A549 (cell line): ENCODE measurements at regions not wholly inside any gene's neighbourhood (a gene's known extent, or its start where the extent isn't known, plus 50 kb on each side); places are given as distances from the start of the nearest gene placed in this dataset.

Experiments used
- ATAC-seq, 2 experiments: fragments of 200-7000 bp in 1 of 2; fragments of >200 bp in 1 of 2; cut with Nextera tagmentation in 1 of 2; cut with Tn5 transposase in 1 of 2; 3 replicates each; pipeline versions ENCODE4 v1.8.0 to v1.9.1; 2018 to 2020; ENCODE audit warnings: mild to moderate bottlenecking in 1 of 2, moderate library complexity in 1 of 2
- CTCF ChIA-PET: fragments of 300-600 bp; sonication (Branson Sonifier 250); formaldehyde crosslinking; extraction: SDS; loops from one replicate; lab custom pipeline; 2021; ENCODE audit warnings: antibody characterized with exemption, inconsistent platforms; lab: Yijun Ruan, JAX
- POLR2A ChIA-PET: fragments of 350-600 bp; formaldehyde crosslinking; extraction: SDS; loops from one replicate; lab custom pipeline; 2021; ENCODE audit warnings: antibody characterized with exemption, inconsistent platforms; lab: Yijun Ruan, JAX
- DNase-seq, 2 experiments: peaks; one replicate each; pipeline versions ENCODE4 v3.0.0 to v3.0.0-alpha.2; 2011 to 2016; ENCODE audit warnings: low read depth in 1 of 2, low spot score in 1 of 2
- FAIRE-seq: peaks from 2 replicates; lab custom pipeline; 2011; peaks lifted over from hg19 to GRCh38; lab: Jason Lieb, UNC
- H3K27ac ChIP-seq, 2 experiments: fragments of >200 bp; sonication (Bioruptor Twin); formaldehyde crosslinking; 3 replicates each; pipeline ENCODE4 v1.5.1; 2016 to 2017
- H3K4me1 ChIP-seq: fragments of >200 bp; sonication (Bioruptor Twin); formaldehyde crosslinking; 3 replicates; pipeline ENCODE4 v1.6.1; 2016
- H3K4me2 ChIP-seq: fragments of >200 bp; sonication (Bioruptor Twin); formaldehyde crosslinking; 3 replicates; pipeline ENCODE4 v1.6.1; 2016
- H3K4me3 ChIP-seq: fragments of >200 bp; sonication (Bioruptor Twin); formaldehyde crosslinking; 3 replicates; pipeline ENCODE4 v1.5.1; 2016
- H3K9me3 ChIP-seq: fragments of >200 bp; sonication (Bioruptor Twin); formaldehyde crosslinking; 3 replicates; pipeline ENCODE4 v1.6.1; 2016
- BCL3 ChIP-seq: fragments of >200 bp; sonication (Bioruptor Twin); formaldehyde crosslinking; IDR thresholded peaks from 3 replicates; pipeline ENCODE4 v1.6.1; 2016
- BHLHE40 ChIP-seq: IDR thresholded peaks from 2 replicates; pipeline ENCODE4 v1.6.1; 2012; ENCODE audit warnings: low read depth, low read length, inconsistent platforms
- CBX8 ChIP-seq: fragments of 200-600 bp; sonication (generic); IDR thresholded peaks from 2 replicates; pipeline ENCODE4 v1.6.1; 2016
- CHD2 ChIP-seq: fragments of 150-350 bp; IDR thresholded peaks from 2 replicates; pipeline ENCODE4 v1.6.1; 2014; ENCODE audit warnings: low read length; ENCODE audit not compliant: partially characterized antibody
- CHD4 ChIP-seq: fragments of 200-600 bp; sonication (generic); IDR thresholded peaks from 2 replicates; pipeline ENCODE4 v1.6.1; 2016; ENCODE audit warnings: antibody characterized with exemption, mild to moderate bottlenecking, borderline replicate concordance
- E2F6 ChIP-seq: IDR thresholded peaks from 2 replicates; pipeline ENCODE4 v1.6.1; 2012; ENCODE audit warnings: low read depth, borderline replicate concordance
- EHF ChIP-seq: fragments of 250-450 bp; sonication (Bioruptor Pico); IDR thresholded peaks from 2 replicates; pipeline ENCODE4 v1.5.0; 2020; ENCODE audit warnings: mild to moderate bottlenecking
- EHMT2 ChIP-seq: fragments of 200-600 bp; sonication (generic); IDR thresholded peaks from 2 replicates; pipeline ENCODE4 v1.6.1; 2016; ENCODE audit warnings: antibody characterized with exemption, low read depth, mild to moderate bottlenecking, moderate library complexity
- FOSB ChIP-seq: fragments of 250-450 bp; sonication (Bioruptor Pico); IDR thresholded peaks from 2 replicates; pipeline ENCODE4 v1.5.0; 2020; ENCODE audit warnings: mild to moderate bottlenecking, moderate library complexity
- FOXS1 ChIP-seq: fragments of 250-450 bp; sonication (Bioruptor Pico); IDR thresholded peaks from 2 replicates; pipeline ENCODE4 v1.5.0; 2020; ENCODE audit warnings: mild to moderate bottlenecking, moderate library complexity
- HDAC2 ChIP-seq: fragments of 200-600 bp; sonication (generic); IDR thresholded peaks from 2 replicates; pipeline ENCODE4 v1.6.1; 2016
- HES2 ChIP-seq: fragments of >200 bp; sonication (Bioruptor Twin); formaldehyde crosslinking; IDR thresholded peaks from 2 replicates; pipeline ENCODE4 v1.6.1; 2016
- HOXA7 ChIP-seq: fragments of 250-450 bp; sonication (Bioruptor Pico); IDR thresholded peaks from 2 replicates; pipeline ENCODE4 v1.5.0; 2020; ENCODE audit warnings: mild to moderate bottlenecking, moderate library complexity
- JUN ChIP-seq, 2 experiments: fragments of >200 bp; sonication (Bioruptor Twin); formaldehyde crosslinking; IDR thresholded peaks; 2 replicates in 1 of 2; 3 replicates in 1 of 2; pipeline ENCODE4 v1.6.1; 2016 to 2017
- KDM1A ChIP-seq: fragments of 200-600 bp; sonication (generic); IDR thresholded peaks from 2 replicates; pipeline ENCODE4 v1.6.1; 2016; ENCODE audit warnings: low read depth, mild to moderate bottlenecking
- MAFK ChIP-seq: fragments of 450-650 bp; IDR thresholded peaks from 2 replicates; pipeline ENCODE4 v1.6.1; 2014; ENCODE audit not compliant: partially characterized antibody
- MYC ChIP-seq: IDR thresholded peaks from 2 replicates; pipeline ENCODE4 v1.6.1; 2012; ENCODE audit warnings: mild to moderate bottlenecking, inconsistent platforms, low read length, improper control_type of control experiment, borderline replicate concordance
- NFE2L2 ChIP-seq: fragments of 150-350 bp; conservative IDR thresholded peaks from 2 replicates; pipeline ENCODE4 v1.6.1; 2014; ENCODE audit warnings: low read length
- NPAS2 ChIP-seq: fragments of 250-450 bp; sonication (Bioruptor Pico); IDR thresholded peaks from 2 replicates; pipeline ENCODE4 v1.8.0; 2022; ENCODE audit warnings: mild to moderate bottlenecking, moderate library complexity, borderline replicate concordance
- PBX3 ChIP-seq: IDR thresholded peaks from 2 replicates; pipeline ENCODE4 v1.6.1; 2012
- POLR2AphosphoS2 ChIP-seq: conservative IDR thresholded peaks from 2 replicates; pipeline ENCODE4 v1.6.1; 2012; ENCODE audit warnings: low read length, improper control_type of control experiment, inconsistent platforms
- RAD21 ChIP-seq, 2 experiments: fragments of >200 bp in 1 of 2; sonication (Bioruptor Twin) in 1 of 2; formaldehyde crosslinking in 1 of 2; IDR thresholded peaks in 1 of 2; conservative IDR thresholded peaks in 1 of 2; 2 replicates in 1 of 2; 3 replicates in 1 of 2; pipeline ENCODE4 v1.6.1; 2012 to 2018; ENCODE audit warnings: inconsistent platforms in 1 of 2
- RARB ChIP-seq: fragments of 250-450 bp; sonication (Bioruptor Pico); IDR thresholded peaks from 2 replicates; pipeline ENCODE4 v1.8.0; 2021; ENCODE audit warnings: mild to moderate bottlenecking, moderate library complexity
- RFX5 ChIP-seq: fragments of 450-650 bp; IDR thresholded peaks from 2 replicates; pipeline ENCODE4 v1.7.1; 2014; ENCODE audit warnings: antibody characterized with exemption, mild to moderate bottlenecking, moderate library complexity
- RNF2 ChIP-seq: fragments of 200-600 bp; sonication (generic); IDR thresholded peaks from 2 replicates; pipeline ENCODE4 v1.6.1; 2016; ENCODE audit warnings: low read depth, mild to moderate bottlenecking, antibody characterized with exemption, moderate library complexity, borderline replicate concordance
- SMC3 ChIP-seq: fragments of >200 bp; sonication (Bioruptor Twin); formaldehyde crosslinking; IDR thresholded peaks from 3 replicates; pipeline ENCODE4 v1.6.1; 2018; ENCODE audit warnings: inconsistent platforms
- TFCP2L1 ChIP-seq: fragments of 250-450 bp; sonication (Bioruptor Pico); IDR thresholded peaks from 2 replicates; pipeline ENCODE4 v1.5.0; 2021; ENCODE audit warnings: mild to moderate bottlenecking
- ZC3H11A ChIP-seq: fragments of 450-650 bp; IDR thresholded peaks from 2 replicates; pipeline ENCODE4 v1.6.1; 2014; ENCODE audit warnings: antibody characterized with exemption, mild to moderate bottlenecking
- ZNF302 ChIP-seq: fragments of 250-450 bp; sonication (Bioruptor Pico); IDR thresholded peaks from 2 replicates; pipeline ENCODE4 v1.9.0; 2021; ENCODE audit warnings: inconsistent platforms, mild to moderate bottlenecking, moderate library complexity
- ZSCAN20 ChIP-seq: fragments of 250-450 bp; sonication (Bioruptor Pico); IDR thresholded peaks from 2 replicates; pipeline ENCODE4 v1.8.0; 2022; ENCODE audit warnings: mild to moderate bottlenecking, moderate library complexity
- WGBS: methylation state at CpG from one replicate; pipeline ENCODE4 v1.1.6; 2017; ENCODE audit errors: missing lambda C conversion rate; 5-methylcytosine and 5-hydroxymethylcytosine counted together
- TF ChIP-seq, protein P1 (sequence below): fragments of 200-600 bp; sonication (generic); IDR thresholded peaks from 2 replicates; pipeline ENCODE4 v1.6.1; 2016; ENCODE audit warnings: antibody characterized with exemption, mild to moderate bottlenecking, moderate library complexity

GRCh38 chr18:76264198-76264875, 230.7 kb downstream of the ZNF516 start:
- Histone ChIP-seq H3K4me3 (no peak overlapping the region), H3K4me2 (no peak overlapping the region), H3K9me3 (no peaks in the 10 kb centered on the region), H3K27ac (no peak overlapping the region), H3K4me1 (no peaks in the 10 kb centered on the region)
- TF ChIP-seq EHF (CRISPR knock-in tag) (no peak), ZSCAN20 (CRISPR knock-in tag) (no peak), CHD2 (no peak), RFX5 (no peak), NFE2L2 (no peak), NPAS2 (no peak), ZC3H11A (no peak), SMC3 (no peak), ZNF302 (CRISPR knock-in tag) (no peak), HDAC2 (no peak), RAD21 (conservative IDR thresholded peaks at IDR 0.05 in 1 of 2, IDR thresholded peaks at IDR 0.05 in 1 of 2) (no peak), BHLHE40 (no peak), POLR2AphosphoS2 (no peak), JUN (IDR thresholded peaks at IDR 0.05) (no peak), RARB (CRISPR knock-in tag) (no peak), KDM1A (no peak), RNF2 (no peak), HOXA7 (CRISPR knock-in tag) (no peak)
- TF ChIP-seq, protein P1, sequence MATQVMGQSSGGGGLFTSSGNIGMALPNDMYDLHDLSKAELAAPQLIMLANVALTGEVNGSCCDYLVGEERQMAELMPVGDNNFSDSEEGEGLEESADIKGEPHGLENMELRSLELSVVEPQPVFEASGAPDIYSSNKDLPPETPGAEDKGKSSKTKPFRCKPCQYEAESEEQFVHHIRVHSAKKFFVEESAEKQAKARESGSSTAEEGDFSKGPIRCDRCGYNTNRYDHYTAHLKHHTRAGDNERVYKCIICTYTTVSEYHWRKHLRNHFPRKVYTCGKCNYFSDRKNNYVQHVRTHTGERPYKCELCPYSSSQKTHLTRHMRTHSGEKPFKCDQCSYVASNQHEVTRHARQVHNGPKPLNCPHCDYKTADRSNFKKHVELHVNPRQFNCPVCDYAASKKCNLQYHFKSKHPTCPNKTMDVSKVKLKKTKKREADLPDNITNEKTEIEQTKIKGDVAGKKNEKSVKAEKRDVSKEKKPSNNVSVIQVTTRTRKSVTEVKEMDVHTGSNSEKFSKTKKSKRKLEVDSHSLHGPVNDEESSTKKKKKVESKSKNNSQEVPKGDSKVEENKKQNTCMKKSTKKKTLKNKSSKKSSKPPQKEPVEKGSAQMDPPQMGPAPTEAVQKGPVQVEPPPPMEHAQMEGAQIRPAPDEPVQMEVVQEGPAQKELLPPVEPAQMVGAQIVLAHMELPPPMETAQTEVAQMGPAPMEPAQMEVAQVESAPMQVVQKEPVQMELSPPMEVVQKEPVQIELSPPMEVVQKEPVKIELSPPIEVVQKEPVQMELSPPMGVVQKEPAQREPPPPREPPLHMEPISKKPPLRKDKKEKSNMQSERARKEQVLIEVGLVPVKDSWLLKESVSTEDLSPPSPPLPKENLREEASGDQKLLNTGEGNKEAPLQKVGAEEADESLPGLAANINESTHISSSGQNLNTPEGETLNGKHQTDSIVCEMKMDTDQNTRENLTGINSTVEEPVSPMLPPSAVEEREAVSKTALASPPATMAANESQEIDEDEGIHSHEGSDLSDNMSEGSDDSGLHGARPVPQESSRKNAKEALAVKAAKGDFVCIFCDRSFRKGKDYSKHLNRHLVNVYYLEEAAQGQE: no peak
- ChIA-PET CTCF (no interaction called here), POLR2A (no interaction called here)
- WGBS: 62% methylated on average over 17 of the region's 18 CpGs
- ATAC-seq (no peak), FAIRE-seq (no peak), DNase-seq (no peak)

GRCh38 chr18:76263046-76264005, 231.7 kb downstream of the ZNF516 start:
- Histone ChIP-seq H3K4me2 (no peak overlapping the region), H3K4me1 (no peaks in the 10 kb centered on the region), H3K27ac (no peak overlapping the region), H3K4me3 (no peak overlapping the region), H3K9me3 (no peaks in the 10 kb centered on the region)
- CTCF ChIA-PET: no interaction called here
- TF ChIP-seq EHMT2 (no peak), TFCP2L1 (no peak), CBX8 (no peak), MAFK (no peak), BCL3 (no peak), CHD2 (no peak), MYC (no peak), RAD21 (conservative IDR thresholded peaks at IDR 0.05 in 1 of 2, IDR thresholded peaks at IDR 0.05 in 1 of 2) (no peak), FOXS1 (CRISPR knock-in tag) (no peak), HES2 (no peak), SMC3 (no peak), HOXA7 (CRISPR knock-in tag) (no peak), NFE2L2 (no peak), PBX3 (no peak), FOSB (CRISPR knock-in tag) (no peak), E2F6 (no peak), CHD4 (no peak)
- ATAC-seq: no peak
- POLR2A ChIA-PET: no interaction called here
- DNase-seq: no peak
- no peak for FAIRE-seq
- 46% methylated on average over 17 of the region's 18 CpGs for WGBS
